ENCODE measurements at regions not wholly inside any gene's neighbourhood (a gene's known extent, or its start where the extent isn't known, plus 50 kb on each side); places are given as distances from the start of the nearest gene placed in this dataset.

- no peak overlapping the region for H3K27ac Mint-ChIP-seq (ENCODE audit: unreplicated experiment)
- BruUV-seq (replicated peaks): no TSS peak
- H3K9me3 Mint-ChIP-seq (ENCODE audit: low read depth, unreplicated experiment): peaks cover 9% of the 10 kb centered on the region
- CTCF ChIA-PET: no interaction called here
- intact Hi-C loops (cut with micrococcal nuclease; ENCODE audit: unreplicated experiment): no loop called here
- no peak for DNase-seq
- H3K36me3 Mint-ChIP-seq (ENCODE audit: insufficient read depth, unreplicated experiment): no peaks in the 10 kb centered on the region
- H3K4me3 Mint-ChIP-seq (ENCODE audit: low read depth, unreplicated experiment): no peak overlapping the region
- TF ChIP-seq, protein P1, sequence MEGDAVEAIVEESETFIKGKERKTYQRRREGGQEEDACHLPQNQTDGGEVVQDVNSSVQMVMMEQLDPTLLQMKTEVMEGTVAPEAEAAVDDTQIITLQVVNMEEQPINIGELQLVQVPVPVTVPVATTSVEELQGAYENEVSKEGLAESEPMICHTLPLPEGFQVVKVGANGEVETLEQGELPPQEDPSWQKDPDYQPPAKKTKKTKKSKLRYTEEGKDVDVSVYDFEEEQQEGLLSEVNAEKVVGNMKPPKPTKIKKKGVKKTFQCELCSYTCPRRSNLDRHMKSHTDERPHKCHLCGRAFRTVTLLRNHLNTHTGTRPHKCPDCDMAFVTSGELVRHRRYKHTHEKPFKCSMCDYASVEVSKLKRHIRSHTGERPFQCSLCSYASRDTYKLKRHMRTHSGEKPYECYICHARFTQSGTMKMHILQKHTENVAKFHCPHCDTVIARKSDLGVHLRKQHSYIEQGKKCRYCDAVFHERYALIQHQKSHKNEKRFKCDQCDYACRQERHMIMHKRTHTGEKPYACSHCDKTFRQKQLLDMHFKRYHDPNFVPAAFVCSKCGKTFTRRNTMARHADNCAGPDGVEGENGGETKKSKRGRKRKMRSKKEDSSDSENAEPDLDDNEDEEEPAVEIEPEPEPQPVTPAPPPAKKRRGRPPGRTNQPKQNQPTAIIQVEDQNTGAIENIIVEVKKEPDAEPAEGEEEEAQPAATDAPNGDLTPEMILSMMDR (IDR thresholded peaks at IDR 0.05; ENCODE audit: unreplicated experiment): no peak
- no peaks in the 10 kb centered on the region for H3K4me1 Mint-ChIP-seq (ENCODE audit: low read depth, unreplicated experiment)
- no peaks in the 10 kb centered on the region for H3K27me3 Mint-ChIP-seq (ENCODE audit: unreplicated experiment)
Measured at GRCh38 chr12:127334912-127335644, 931.9 kb upstream of the TMEM132C start.

- Mint-ChIP-seq H3K9me3 (ENCODE audit: low read depth, unreplicated experiment) (peaks cover 12% of the 10 kb centered on the region), H3K27me3 (ENCODE audit: unreplicated experiment) (no peaks in the 10 kb centered on the region), H3K27ac (ENCODE audit: unreplicated experiment) (no peak overlapping the region), H3K36me3 (ENCODE audit: insufficient read depth, unreplicated experiment) (no peaks in the 10 kb centered on the region), H3K4me3 (ENCODE audit: low read depth, unreplicated experiment) (no peak overlapping the region), H3K4me1 (ENCODE audit: low read depth, unreplicated experiment) (no peaks in the 10 kb centered on the region)
- no TSS peak for BruUV-seq (replicated peaks)
- CTCF ChIA-PET: no interaction called here
- intact Hi-C loops (cut with micrococcal nuclease; ENCODE audit: unreplicated experiment): no loop called here
- DNase-seq: no peak
- TF ChIP-seq, protein P1 (IDR thresholded peaks at IDR 0.05; ENCODE audit: unreplicated experiment): no peak
Measured at GRCh38 chr12:127336416-127336815, 930.6 kb upstream of the TMEM132C start.

GRCh38 chr12:127339065-127339464, 927.9 kb upstream of the TMEM132C start:
- CTCF ChIA-PET: no interaction called here

GRCh38 chr12:127340381-127340780, 926.6 kb upstream of the TMEM132C start:
- H3K27me3 Mint-ChIP-seq (ENCODE audit: unreplicated experiment): no peaks in the 10 kb centered on the region
- H3K27ac Mint-ChIP-seq (ENCODE audit: unreplicated experiment): no peak overlapping the region
- BruUV-seq (replicated peaks): no TSS peak
- H3K36me3 Mint-ChIP-seq (ENCODE audit: insufficient read depth, unreplicated experiment): no peaks in the 10 kb centered on the region
- no peak for DNase-seq
- CTCF ChIA-PET: no interaction called here
- H3K9me3 Mint-ChIP-seq (ENCODE audit: low read depth, unreplicated experiment): peaks cover 16% of the 10 kb centered on the region
- TF ChIP-seq, protein P1 (IDR thresholded peaks at IDR 0.05; ENCODE audit: unreplicated experiment): no peak
- H3K4me1 Mint-ChIP-seq (ENCODE audit: low read depth, unreplicated experiment): no peaks in the 10 kb centered on the region
- intact Hi-C loops (cut with micrococcal nuclease; ENCODE audit: unreplicated experiment): no loop called here
- no peak overlapping the region for H3K4me3 Mint-ChIP-seq (ENCODE audit: low read depth, unreplicated experiment)

More at GRCh38 chr12:127339065-127339464, 927.9 kb upstream of the TMEM132C start:
- Mint-ChIP-seq H3K4me3 (ENCODE audit: low read depth, unreplicated experiment) (no peak overlapping the region), H3K27ac (ENCODE audit: unreplicated experiment) (no peak overlapping the region), H3K27me3 (ENCODE audit: unreplicated experiment) (no peaks in the 10 kb centered on the region), H3K4me1 (ENCODE audit: low read depth, unreplicated experiment) (no peaks in the 10 kb centered on the region), H3K36me3 (ENCODE audit: insufficient read depth, unreplicated experiment) (no peaks in the 10 kb centered on the region), H3K9me3 (ENCODE audit: low read depth, unreplicated experiment) (peaks cover 12% of the 10 kb centered on the region)
- DNase-seq: no peak
- intact Hi-C loops (cut with micrococcal nuclease; ENCODE audit: unreplicated experiment): no loop called here
- TF ChIP-seq, protein P1 (IDR thresholded peaks at IDR 0.05; ENCODE audit: unreplicated experiment): no peak
- no TSS peak for BruUV-seq (replicated peaks)
